Spleen (tissue), 7 donors: ENCODE measurements at regions not wholly inside any gene's neighbourhood (a gene's known extent, or its start where the extent isn't known, plus 50 kb on each side); places are given as distances from the start of the nearest gene placed in this dataset.

Experiments used
- CTCF ChIP-seq, 11 experiments: fragments of 200-600 bp in 7 of 11; fragments of 450-650 bp in 4 of 11; sonication (generic) in 4 of 11; IDR thresholded peaks in 8 of 11; conservative IDR thresholded peaks in 3 of 11; 1 replicate in 7 of 11; 2 replicates in 4 of 11; pipeline versions ENCODE4 v1.4.0 to v1.8.0; 2016 to 2021; ENCODE audit warnings: antibody characterized with exemption in 11 of 11, inconsistent platforms in 4 of 11, mild to moderate bottlenecking in 1 of 11
- POLR2A ChIP-seq, 3 donors: fragments of 450-650 bp; IDR thresholded peaks; one replicate each; pipeline ENCODE4 v1.5.1; 2017; ENCODE audit warnings: antibody characterized with exemption in 3 of 3, mild to moderate bottlenecking in 1 of 3
- donor health status: DM: no; HTN: no; CAD: no; lungs with moderate emphysema.
- donor health status: DM: no; HTN: no; CAD: no.
- donor health status: DM: no; HTN: no; CAD: no.

GRCh38 chr20:60589623-60590022 is 631.4 kb downstream of the CDH26 start:
- TF ChIP-seq POLR2A (IDR thresholded peaks at IDR 0.05) = no peak
- TF ChIP-seq CTCF (IDR thresholded peaks at IDR 0.05 in 8 of 11, conservative IDR thresholded peaks at IDR 0.05 in 3 of 11) = no peak
